MM.1S (cell line): ENCODE measurements at regions not wholly inside any gene's neighbourhood (a gene's known extent, or its start where the extent isn't known, plus 50 kb on each side); places are given as distances from the start of the nearest gene placed in this dataset.

Source experiments
- DNase-seq: peaks from one replicate; pipeline ENCODE4 v3.0.0-alpha.2; 2015
- H2AFZ ChIP-seq: fragments of 300-600 bp; sonication (generic); 2 replicates; pipeline ENCODE4 v1.6.0; 2016; ENCODE audit warnings: antibody characterized with exemption, low read length
- H3F3A ChIP-seq: fragments of 300-600 bp; sonication (generic); 2 replicates; pipeline ENCODE4 v1.6.1; 2016; ENCODE audit warnings: mild to moderate bottlenecking, antibody characterized with exemption, low read length, moderate library complexity, mixed read lengths; ENCODE audit not compliant: insufficient read depth
- H3K27ac ChIP-seq: fragments of 300-600 bp; sonication (generic); 2 replicates; pipeline ENCODE4 v1.5.1; 2016; ENCODE audit warnings: mild to moderate bottlenecking, low read length
- H3K27me3 ChIP-seq: fragments of 300-600 bp; sonication (generic); replicated peaks from 2 replicates; pipeline ENCODE4 v1.6.0; 2016; ENCODE audit warnings: low read length; ENCODE audit not compliant: insufficient read depth
- H3K36me3 ChIP-seq: fragments of 300-600 bp; sonication (generic); replicated peaks from 2 replicates; pipeline ENCODE4 v1.6.1; 2016; ENCODE audit warnings: mild to moderate bottlenecking, low read length, mixed read lengths; ENCODE audit not compliant: insufficient read depth
- H3K4me1 ChIP-seq: fragments of 300-600 bp; sonication (generic); 2 replicates; pipeline ENCODE4 v1.6.1; 2016; ENCODE audit warnings: low read length, mixed read lengths
- H3K4me2 ChIP-seq: fragments of 300-600 bp; sonication (generic); 2 replicates; pipeline ENCODE4 v1.6.0; 2016; ENCODE audit warnings: low read depth, low read length
- H3K4me3 ChIP-seq: fragments of 300-600 bp; sonication (generic); 2 replicates; pipeline ENCODE4 v1.5.1; 2016; ENCODE audit warnings: low read length, mixed read lengths
- H3K79me2 ChIP-seq: fragments of 300-600 bp; sonication (generic); 2 replicates; pipeline ENCODE4 v1.6.1; 2016; ENCODE audit warnings: mixed run types, low read length, mixed read lengths
- H3K9ac ChIP-seq: fragments of 300-600 bp; sonication (generic); 2 replicates; pipeline ENCODE4 v1.6.1; 2016; ENCODE audit warnings: low read length, mixed read lengths
- H3K9me2 ChIP-seq: fragments of 300-600 bp; sonication (generic); replicated peaks from 2 replicates; pipeline ENCODE4 v1.6.1; 2016; ENCODE audit warnings: mild to moderate bottlenecking, low read length, mixed read lengths; ENCODE audit not compliant: insufficient read depth
- H3K9me3 ChIP-seq: fragments of 300-600 bp; sonication (generic); replicated peaks from 2 replicates; pipeline ENCODE4 v1.6.1; 2016; ENCODE audit warnings: mild to moderate bottlenecking, low read length, mixed read lengths; ENCODE audit not compliant: insufficient read depth
- H4K20me1 ChIP-seq: fragments of 300-600 bp; sonication (generic); 2 replicates; pipeline ENCODE4 v1.6.1; 2016; ENCODE audit warnings: mild to moderate bottlenecking, low read length, moderate library complexity, mixed read lengths; ENCODE audit not compliant: insufficient read depth
- EZH2 ChIP-seq: fragments of 300-600 bp; sonication (generic); optimal IDR thresholded peaks from 2 replicates; pipeline ENCODE3; 2017; ENCODE audit warnings: low read depth, mild to moderate bottlenecking, antibody characterized with exemption, low read length, mixed read lengths
- EZH2phosphoT487 ChIP-seq: fragments of 300-600 bp; sonication (generic); IDR thresholded peaks from 2 replicates; pipeline ENCODE4 v1.6.1; 2018; ENCODE audit warnings: antibody characterized with exemption, low read length
- TF ChIP-seq, protein P1 (sequence below): fragments of 300-600 bp; sonication (generic); IDR thresholded peaks from 2 replicates; pipeline ENCODE4 v1.5.1; 2016; ENCODE audit warnings: antibody characterized with exemption, low read length, mixed read lengths

DNA sequence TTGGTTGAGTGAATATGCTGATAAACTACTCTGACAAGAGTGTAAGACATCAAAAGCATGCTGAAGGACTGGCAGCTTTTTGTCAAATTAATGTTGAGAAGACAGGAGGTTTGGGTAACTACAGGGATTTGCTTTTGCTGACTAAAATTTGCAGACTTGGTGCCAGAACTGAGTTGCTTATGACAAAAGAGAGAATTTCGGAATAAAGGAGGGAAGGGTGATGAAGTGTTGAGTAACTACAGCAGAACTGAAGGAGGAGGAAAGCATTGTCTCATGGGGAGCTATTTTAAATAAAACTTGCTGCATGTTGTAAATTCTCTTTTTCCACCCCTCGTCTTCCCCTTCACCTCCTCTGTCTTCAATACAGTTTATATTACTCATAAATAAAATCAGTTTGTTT, 296.1 kb downstream of the YTHDC2 start:
- Histone ChIP-seq H3K27me3 (no peaks in the 10 kb centered on the region), H3K9me3 (no peaks in the 10 kb centered on the region), H3K4me3 (no peak overlapping the region), H3K36me3 (no peaks in the 10 kb centered on the region), H3F3A (no peaks in the 10 kb centered on the region), H3K9me2 (no peaks in the 10 kb centered on the region), H3K4me2 (no peak overlapping the region), H3K27ac (no peak overlapping the region), H2AFZ (no peak overlapping the region), H3K79me2 (no peaks in the 10 kb centered on the region), H3K4me1 (no peaks in the 10 kb centered on the region), H4K20me1 (no peaks in the 10 kb centered on the region), H3K9ac (no peak overlapping the region)
- no peak for DNase-seq
- no peak for TF ChIP-seq EZH2
- no peak for TF ChIP-seq EZH2phosphoT487
- TF ChIP-seq, protein P1, sequence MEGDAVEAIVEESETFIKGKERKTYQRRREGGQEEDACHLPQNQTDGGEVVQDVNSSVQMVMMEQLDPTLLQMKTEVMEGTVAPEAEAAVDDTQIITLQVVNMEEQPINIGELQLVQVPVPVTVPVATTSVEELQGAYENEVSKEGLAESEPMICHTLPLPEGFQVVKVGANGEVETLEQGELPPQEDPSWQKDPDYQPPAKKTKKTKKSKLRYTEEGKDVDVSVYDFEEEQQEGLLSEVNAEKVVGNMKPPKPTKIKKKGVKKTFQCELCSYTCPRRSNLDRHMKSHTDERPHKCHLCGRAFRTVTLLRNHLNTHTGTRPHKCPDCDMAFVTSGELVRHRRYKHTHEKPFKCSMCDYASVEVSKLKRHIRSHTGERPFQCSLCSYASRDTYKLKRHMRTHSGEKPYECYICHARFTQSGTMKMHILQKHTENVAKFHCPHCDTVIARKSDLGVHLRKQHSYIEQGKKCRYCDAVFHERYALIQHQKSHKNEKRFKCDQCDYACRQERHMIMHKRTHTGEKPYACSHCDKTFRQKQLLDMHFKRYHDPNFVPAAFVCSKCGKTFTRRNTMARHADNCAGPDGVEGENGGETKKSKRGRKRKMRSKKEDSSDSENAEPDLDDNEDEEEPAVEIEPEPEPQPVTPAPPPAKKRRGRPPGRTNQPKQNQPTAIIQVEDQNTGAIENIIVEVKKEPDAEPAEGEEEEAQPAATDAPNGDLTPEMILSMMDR = no peak

DNA sequence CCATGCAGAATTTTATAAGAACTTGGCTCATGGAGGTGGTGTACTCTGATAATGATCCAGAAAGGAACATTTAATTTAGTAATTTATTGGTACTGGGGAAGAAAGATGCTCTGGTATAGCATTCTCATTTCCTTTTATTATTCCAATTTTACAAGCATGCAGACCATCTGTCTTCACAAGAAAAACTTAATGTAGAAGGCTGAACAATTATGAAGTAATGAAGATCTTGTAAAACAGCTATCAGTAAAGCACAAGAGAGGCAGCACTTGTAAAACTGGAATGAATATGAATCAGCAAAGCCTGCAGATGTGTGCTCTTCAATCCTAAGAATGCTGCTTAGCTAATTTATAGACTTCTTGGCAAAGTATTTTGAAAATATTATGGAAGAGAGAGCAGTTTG, 300.0 kb downstream of the YTHDC2 start:
- Histone ChIP-seq H3F3A (no peaks in the 10 kb centered on the region), H3K9ac (no peak overlapping the region), H3K9me2 (no peaks in the 10 kb centered on the region), H2AFZ (no peak overlapping the region), H3K27me3 (no peaks in the 10 kb centered on the region), H3K36me3 (no peaks in the 10 kb centered on the region), H3K4me3 (no peak overlapping the region), H3K9me3 (no peaks in the 10 kb centered on the region), H3K4me1 (no peaks in the 10 kb centered on the region), H3K79me2 (no peaks in the 10 kb centered on the region), H3K4me2 (no peak overlapping the region), H4K20me1 (no peaks in the 10 kb centered on the region), H3K27ac (no peak overlapping the region)
- TF ChIP-seq, protein P1 = no peak
- TF ChIP-seq EZH2 (no peak), EZH2phosphoT487 (no peak)
- no peak for DNase-seq

DNA sequence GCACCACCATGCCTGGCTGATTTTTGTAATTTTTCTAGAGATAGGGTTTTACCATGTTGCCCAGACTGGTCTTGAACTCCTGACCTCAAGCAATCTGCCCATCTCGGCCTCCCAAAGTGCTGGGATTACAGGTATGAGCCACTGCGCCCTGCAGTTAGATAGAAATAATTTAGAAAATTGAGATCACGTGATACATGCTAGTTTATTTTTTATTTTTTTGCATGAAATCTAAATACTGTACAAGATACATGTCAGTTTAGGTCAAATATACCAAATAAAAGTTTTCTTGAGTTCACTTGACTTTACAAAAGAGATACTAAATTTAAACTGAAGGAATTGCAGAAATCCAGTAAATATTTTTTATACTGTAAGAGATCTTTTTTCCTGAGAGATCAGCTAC, 304.2 kb downstream of the YTHDC2 start:
- Histone ChIP-seq H3F3A (no peaks in the 10 kb centered on the region), H3K4me2 (no peak overlapping the region), H3K9me3 (no peaks in the 10 kb centered on the region), H2AFZ (no peak overlapping the region), H3K27me3 (no peaks in the 10 kb centered on the region), H4K20me1 (no peaks in the 10 kb centered on the region; the same call in 1 of the 2 replicates), H3K9me2 (no peaks in the 10 kb centered on the region), H3K79me2 (no peaks in the 10 kb centered on the region), H3K4me1 (no peaks in the 10 kb centered on the region), H3K9ac (no peak overlapping the region), H3K36me3 (no peaks in the 10 kb centered on the region), H3K4me3 (no peak overlapping the region), H3K27ac (no peak overlapping the region)
- TF ChIP-seq EZH2 (no peak), EZH2phosphoT487 (no peak)
- no peak for DNase-seq

DNA sequence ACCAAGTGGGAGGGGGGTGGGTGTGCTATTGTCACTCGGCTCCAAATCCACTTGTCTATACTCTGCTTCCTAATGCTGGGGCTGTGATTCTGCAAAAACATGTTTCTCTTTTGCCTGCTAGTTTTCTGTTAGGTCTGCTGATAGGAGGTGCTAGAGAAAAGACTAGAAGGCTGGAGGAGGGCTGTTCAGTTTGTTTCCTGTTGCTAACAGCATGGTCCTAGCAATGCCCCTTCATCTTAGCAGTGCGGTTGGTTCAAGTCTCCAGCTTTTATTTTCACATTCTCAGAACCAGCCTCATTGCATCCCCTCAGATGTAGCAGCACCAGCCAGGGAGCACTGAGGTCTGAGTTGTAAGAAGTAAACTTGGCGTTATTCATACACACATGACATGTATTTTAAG, 310.2 kb downstream of the YTHDC2 start:
- Histone ChIP-seq H3F3A (no peaks in the 10 kb centered on the region), H3K9me2 (no peaks in the 10 kb centered on the region), H2AFZ (no peak overlapping the region), H3K27ac (no peak overlapping the region), H3K36me3 (no peaks in the 10 kb centered on the region), H3K79me2 (no peaks in the 10 kb centered on the region), H3K4me3 (no peak overlapping the region), H3K4me1 (no peaks in the 10 kb centered on the region), H3K9me3 (no peaks in the 10 kb centered on the region), H3K4me2 (no peak overlapping the region), H3K27me3 (no peaks in the 10 kb centered on the region), H4K20me1 (no peaks in the 10 kb centered on the region; the same call in 1 of the 2 replicates), H3K9ac (no peak overlapping the region)
- TF ChIP-seq, protein P1 = no peak
- TF ChIP-seq EZH2phosphoT487 (no peak), EZH2 (no peak)
- no peak for DNase-seq
